ENCODE measurements at regions not wholly inside any gene's neighbourhood (a gene's known extent, or its start where the extent isn't known, plus 50 kb on each side); places are given as distances from the start of the nearest gene placed in this dataset.

DNA sequence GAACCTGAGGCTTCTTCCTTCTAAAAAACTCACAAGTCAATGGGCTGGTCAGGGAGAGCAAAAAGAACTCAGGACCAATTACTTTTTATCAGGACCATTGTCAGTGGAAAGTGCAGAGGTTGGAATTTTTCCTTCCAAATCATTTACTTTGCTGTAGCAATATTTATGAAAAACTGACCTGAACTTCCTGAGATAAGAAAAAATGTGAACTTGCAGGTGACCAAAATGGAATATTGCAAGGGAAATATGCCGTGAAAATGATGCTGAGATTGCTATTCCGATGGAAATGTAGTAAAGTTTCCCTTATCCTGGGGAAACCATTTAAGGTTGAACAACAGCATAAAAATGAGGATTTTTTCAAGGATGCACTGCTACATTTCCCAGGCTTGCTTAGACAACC lies 148.3 kb upstream of the PFKP start:
- Mint-ChIP-seq H3K36me3 (ENCODE audit: low read depth) (peaks cover 4% of the 10 kb centered on the region; the same call in 1 of the 3 replicates), H3K9me3 (peaks cover 7% of the 10 kb centered on the region; the same call in 2 of the 3 replicates), H3K4me3 (no peak overlapping the region), H3K27ac (no peak overlapping the region), H3K27me3 (ENCODE audit: insufficient read depth, low read depth, poor library complexity) (peaks cover 13% of the 10 kb centered on the region), H3K4me1 (peaks cover 17% of the 10 kb centered on the region)
- Histone ChIP-seq H3K79me2 (replicated peaks; ENCODE audit: insufficient read depth) (no peaks in the 10 kb centered on the region), H3K9me2 (ENCODE audit: insufficient read depth) (peaks cover 8% of the 10 kb centered on the region; the same call in 1 of the 2 replicates), H3K27me3 (ENCODE audit: insufficient read depth) (no peaks in the 10 kb centered on the region), H3K4me1 (ENCODE audit: insufficient read depth) (peaks cover 5% of the 10 kb centered on the region), H2AFZ (no peak overlapping the region), H3K4me2 (no peak overlapping the region), H3K4me3 (no peak overlapping the region), H3F3A (replicated peaks; ENCODE audit: low read depth) (no peaks in the 10 kb centered on the region), H3K36me3 (ENCODE audit: insufficient read depth) (no peaks in the 10 kb centered on the region), H3K27ac (ENCODE audit: low read depth) (no peak overlapping the region), H4K20me1 (replicated peaks; ENCODE audit: insufficient read depth) (no peaks in the 10 kb centered on the region)
- DNase-seq (ENCODE audit: low spot score), result no peak
- TF ChIP-seq EZH2phosphoT487 (IDR thresholded peaks at IDR 0.05; ENCODE audit: unreplicated experiment) (no peak), STAT1 (IDR thresholded peaks at IDR 0.05; ENCODE audit: unreplicated experiment) (no peak), NANOG (IDR thresholded peaks at IDR 0.05; ENCODE audit: borderline replicate concordance) (no peak), CREB1 (CRISPR knock-in tag; IDR thresholded peaks at IDR 0.05; ENCODE audit: low read depth) (no peak), POLR2AphosphoS5 (IDR thresholded peaks at IDR 0.05; ENCODE audit: low read depth) (no peak), JUNB (IDR thresholded peaks at IDR 0.05; ENCODE audit: unreplicated experiment) (no peak)
- TF ChIP-seq, protein P1, sequence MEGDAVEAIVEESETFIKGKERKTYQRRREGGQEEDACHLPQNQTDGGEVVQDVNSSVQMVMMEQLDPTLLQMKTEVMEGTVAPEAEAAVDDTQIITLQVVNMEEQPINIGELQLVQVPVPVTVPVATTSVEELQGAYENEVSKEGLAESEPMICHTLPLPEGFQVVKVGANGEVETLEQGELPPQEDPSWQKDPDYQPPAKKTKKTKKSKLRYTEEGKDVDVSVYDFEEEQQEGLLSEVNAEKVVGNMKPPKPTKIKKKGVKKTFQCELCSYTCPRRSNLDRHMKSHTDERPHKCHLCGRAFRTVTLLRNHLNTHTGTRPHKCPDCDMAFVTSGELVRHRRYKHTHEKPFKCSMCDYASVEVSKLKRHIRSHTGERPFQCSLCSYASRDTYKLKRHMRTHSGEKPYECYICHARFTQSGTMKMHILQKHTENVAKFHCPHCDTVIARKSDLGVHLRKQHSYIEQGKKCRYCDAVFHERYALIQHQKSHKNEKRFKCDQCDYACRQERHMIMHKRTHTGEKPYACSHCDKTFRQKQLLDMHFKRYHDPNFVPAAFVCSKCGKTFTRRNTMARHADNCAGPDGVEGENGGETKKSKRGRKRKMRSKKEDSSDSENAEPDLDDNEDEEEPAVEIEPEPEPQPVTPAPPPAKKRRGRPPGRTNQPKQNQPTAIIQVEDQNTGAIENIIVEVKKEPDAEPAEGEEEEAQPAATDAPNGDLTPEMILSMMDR (conservative IDR thresholded peaks at IDR 0.05; ENCODE audit: low read depth in 2 of 2), result no peak
- TF ChIP-seq, protein P2, sequence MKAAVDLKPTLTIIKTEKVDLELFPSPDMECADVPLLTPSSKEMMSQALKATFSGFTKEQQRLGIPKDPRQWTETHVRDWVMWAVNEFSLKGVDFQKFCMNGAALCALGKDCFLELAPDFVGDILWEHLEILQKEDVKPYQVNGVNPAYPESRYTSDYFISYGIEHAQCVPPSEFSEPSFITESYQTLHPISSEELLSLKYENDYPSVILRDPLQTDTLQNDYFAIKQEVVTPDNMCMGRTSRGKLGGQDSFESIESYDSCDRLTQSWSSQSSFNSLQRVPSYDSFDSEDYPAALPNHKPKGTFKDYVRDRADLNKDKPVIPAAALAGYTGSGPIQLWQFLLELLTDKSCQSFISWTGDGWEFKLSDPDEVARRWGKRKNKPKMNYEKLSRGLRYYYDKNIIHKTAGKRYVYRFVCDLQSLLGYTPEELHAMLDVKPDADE (IDR thresholded peaks at IDR 0.05), result no peak
- ATAC-seq, result no peak

DNA sequence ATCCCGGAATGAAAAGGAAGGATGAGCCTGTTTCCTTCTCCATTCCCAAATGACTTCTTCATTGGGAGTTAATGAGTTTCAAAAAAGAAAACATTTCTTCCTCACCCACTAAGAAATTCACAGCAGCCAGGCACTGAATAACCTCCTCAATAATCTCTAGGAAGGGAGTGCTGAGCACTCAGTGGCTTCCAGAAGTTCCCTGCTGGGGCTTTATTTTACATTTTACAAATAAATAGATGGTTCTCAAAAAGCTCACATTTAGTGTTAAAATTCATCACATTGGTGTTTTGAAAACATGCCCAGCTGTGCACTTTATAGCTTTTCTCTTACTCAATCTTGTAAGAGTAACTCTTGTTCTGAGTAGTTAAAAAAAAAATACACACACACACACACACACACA lies 148.9 kb upstream of the PFKP start:
- Histone ChIP-seq H3K27ac (ENCODE audit: low read depth) (peak overlapping the region; percentile 56; the same call in 1 of the 2 replicates), H3K27me3 (ENCODE audit: insufficient read depth) (no peaks in the 10 kb centered on the region), H3K9me2 (ENCODE audit: insufficient read depth) (peaks cover 8% of the 10 kb centered on the region; the same call in 1 of the 2 replicates), H3K4me1 (ENCODE audit: insufficient read depth) (peaks cover 5% of the 10 kb centered on the region), H3F3A (replicated peaks; ENCODE audit: low read depth) (no peaks in the 10 kb centered on the region), H3K4me2 (0 out of 2 replicates have a peak overlapping the region, but pooled peaks have one; percentile 49), H3K4me3 (no peak overlapping the region), H3K79me2 (replicated peaks; ENCODE audit: insufficient read depth) (no peaks in the 10 kb centered on the region), H2AFZ (no peak overlapping the region), H4K20me1 (replicated peaks; ENCODE audit: insufficient read depth) (no peaks in the 10 kb centered on the region), H3K36me3 (ENCODE audit: insufficient read depth) (no peaks in the 10 kb centered on the region)
- Mint-ChIP-seq H3K9me3 (peaks cover 7% of the 10 kb centered on the region; the same call in 2 of the 3 replicates), H3K4me3 (no peak overlapping the region), H3K36me3 (ENCODE audit: low read depth) (peaks cover 4% of the 10 kb centered on the region; the same call in 1 of the 3 replicates), H3K27ac (peak overlapping the region; percentile 79; the same call in 1 of the 2 replicates), H3K4me1 (peaks cover 17% of the 10 kb centered on the region), H3K27me3 (ENCODE audit: insufficient read depth, low read depth, poor library complexity) (peaks cover 13% of the 10 kb centered on the region)
- DNase-seq (ENCODE audit: low spot score) (no peak), ATAC-seq (no peak)
- TF ChIP-seq POLR2AphosphoS5 (IDR thresholded peaks at IDR 0.05; ENCODE audit: low read depth), result no peak
- TF ChIP-seq EZH2 (IDR thresholded peaks at IDR 0.05; ENCODE audit: low read depth, unreplicated experiment), result no peak
- no peak for TF ChIP-seq STAT1 (IDR thresholded peaks at IDR 0.05; ENCODE audit: unreplicated experiment)
